Limb (tissue), 2 donors: ENCODE measurements at regions not wholly inside any gene's neighbourhood (a gene's known extent, or its start where the extent isn't known, plus 50 kb on each side); places are given as distances from the start of the nearest gene placed in this dataset.

Experiments
- DNase-seq, 2 donors: peaks; one replicate each; pipeline ENCODE4 v3.0.0-alpha.2; 2016; ENCODE audit errors: extremely low spot score in 2 of 2

DNA sequence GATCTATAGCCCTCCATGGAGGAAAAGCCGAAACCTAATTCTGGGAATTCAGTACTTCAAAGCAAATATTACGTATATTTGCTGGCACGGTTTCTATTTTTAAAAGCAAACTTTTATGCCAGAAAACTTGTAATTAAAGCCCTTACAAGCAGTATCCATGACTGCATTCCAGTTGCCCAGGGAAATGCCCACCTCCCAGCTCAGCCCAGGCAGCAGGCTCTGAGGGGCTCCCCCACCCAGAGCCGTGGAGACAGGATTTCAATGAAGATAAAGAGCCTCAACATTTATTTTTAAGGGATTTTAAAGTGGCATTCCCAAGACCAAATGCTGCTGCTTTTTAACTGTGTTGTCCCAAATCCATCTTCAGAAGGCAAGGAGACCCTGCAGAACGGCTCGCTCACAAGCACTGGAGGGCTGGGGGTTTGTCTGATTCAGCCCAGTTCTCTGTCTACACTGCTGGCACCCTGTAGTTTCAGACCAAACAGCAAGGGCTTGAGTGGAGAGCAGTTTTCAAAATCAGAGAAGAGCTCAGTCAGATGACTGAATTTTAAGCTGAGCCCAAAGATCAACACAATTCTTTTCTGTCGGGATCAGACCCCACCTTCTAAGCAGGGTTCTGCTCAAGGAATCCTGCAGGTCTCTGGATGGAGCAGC is 105.1 kb downstream of the KCNF1 start:
- peak in 1 of 2 donors; percentile 11 for DNase-seq

DNA sequence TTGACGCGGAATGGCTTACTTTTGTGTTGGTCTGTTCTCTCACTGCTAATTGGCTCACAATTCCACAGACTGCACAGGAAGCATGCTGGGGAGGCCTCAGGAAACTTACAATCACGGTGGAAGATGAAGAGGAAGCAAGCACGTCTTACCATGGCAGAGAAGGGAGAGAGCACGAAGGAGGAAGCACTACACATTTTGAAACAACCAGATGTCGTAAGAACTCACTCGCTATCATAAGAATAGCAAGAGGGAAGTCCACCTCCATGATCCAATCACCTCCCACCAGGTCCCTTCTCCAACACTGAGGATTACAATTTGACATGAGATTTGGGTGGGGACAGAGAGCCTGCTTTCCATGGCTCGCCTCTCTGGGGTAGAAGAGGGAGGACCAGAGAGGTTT is 106.2 kb downstream of the KCNF1 start:
- DNase-seq: peak in 1 of 2 donors; percentile 3

DNA sequence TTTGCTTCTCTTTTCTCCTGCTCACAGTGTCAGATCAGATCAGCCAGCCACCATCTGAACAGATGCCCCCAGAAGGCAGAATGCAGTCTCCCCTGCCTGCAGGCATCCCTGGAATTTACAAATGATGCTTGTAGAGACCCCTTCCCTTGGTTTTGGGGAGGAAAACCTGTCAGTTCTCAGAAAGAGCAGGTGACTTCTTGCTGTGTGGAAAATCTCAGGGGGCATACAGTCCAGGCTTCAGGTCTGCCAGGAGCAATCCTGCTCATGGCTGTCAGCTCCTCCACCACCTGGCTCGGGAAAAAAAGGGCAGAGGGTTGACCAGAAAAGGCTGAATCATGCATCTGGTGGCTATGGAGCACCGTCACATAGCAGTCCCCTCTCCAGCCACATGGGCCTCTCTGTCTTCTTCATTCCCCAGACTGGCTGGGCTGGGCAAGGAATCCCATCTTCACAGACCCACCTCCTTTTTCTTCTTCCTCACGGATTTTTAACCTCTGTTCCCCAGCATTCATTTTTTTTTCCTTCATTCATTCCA is 107.0 kb downstream of the KCNF1 start:
- DNase-seq: peak in 1 of 2 donors; percentile 8

DNA sequence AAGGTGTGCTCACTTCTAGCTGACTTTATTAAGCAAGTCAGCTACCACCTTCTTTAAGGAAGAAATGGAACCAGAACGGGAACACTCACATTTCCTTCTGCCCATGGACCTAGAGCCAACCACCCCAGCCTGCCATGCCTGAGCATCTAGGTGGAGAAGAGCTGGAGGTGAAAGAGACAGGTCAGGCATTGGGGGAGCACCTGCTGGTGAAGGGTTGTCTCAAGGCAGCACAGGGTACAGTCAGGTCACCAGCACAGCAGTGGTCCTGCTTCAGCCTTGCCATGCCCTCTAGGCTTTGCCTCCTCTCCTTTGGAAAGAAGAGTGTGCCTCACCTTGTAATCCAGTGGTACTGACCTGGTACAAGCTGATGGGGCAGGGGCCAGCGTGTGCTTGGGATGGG is 107.9 kb downstream of the KCNF1 start:
- DNase-seq: peak in 1 of 2 donors; percentile 17

DNA sequence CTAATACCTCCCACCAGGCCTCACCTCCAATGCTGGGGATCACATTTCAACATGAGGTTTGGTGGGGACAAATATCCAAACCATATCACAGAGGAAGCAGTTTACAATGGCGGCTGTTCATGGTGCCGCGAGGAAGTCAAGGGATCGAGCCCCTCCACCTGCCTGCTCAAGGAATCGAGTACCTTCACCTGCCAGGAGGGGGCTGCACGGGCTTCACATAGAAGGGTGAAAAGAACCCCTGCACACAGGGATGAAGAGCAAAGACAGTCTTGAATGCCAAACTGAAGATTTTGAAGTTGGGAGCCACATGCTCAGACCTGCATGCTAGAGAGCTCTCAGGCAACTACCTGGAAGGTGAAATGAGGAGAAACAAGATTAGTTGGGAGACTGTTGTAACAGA is 110.3 kb downstream of the KCNF1 start:
- DNase-seq: peak in 1 of 2 donors; percentile 14

DNA sequence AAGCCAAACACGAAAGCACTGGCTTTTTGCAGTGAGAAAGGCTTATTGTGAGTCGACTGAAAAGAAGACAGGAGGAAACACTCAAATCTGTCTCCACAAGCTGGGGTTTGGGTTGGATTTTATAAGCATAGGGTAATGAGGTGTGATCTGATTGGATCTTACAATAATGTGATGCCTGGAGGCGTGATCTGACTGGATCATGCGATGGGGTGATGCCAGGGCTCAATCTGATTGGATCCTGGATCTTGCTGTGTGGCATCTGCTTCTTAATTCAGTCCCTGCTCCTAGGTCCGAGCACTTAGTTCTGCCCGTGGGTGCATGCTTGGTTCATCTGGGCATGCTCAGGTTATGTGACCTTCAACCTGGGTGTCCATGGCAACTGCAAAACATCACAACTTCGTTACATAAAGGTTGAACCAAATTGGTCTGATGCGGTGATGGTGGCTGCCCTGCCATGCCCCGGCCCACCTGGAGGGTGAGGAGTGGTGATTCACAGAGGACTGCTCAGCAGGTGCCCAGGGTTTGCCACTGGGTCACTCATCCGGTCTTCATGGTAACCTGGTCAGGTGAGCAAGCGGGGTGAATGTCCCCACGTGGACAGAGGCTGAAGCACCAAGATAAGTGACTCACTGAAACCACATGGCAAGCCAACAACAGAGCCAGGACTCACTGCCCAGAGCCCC is 111.0 kb downstream of the KCNF1 start:
- DNase-seq: peak in 1 of 2 donors; percentile 9

DNA sequence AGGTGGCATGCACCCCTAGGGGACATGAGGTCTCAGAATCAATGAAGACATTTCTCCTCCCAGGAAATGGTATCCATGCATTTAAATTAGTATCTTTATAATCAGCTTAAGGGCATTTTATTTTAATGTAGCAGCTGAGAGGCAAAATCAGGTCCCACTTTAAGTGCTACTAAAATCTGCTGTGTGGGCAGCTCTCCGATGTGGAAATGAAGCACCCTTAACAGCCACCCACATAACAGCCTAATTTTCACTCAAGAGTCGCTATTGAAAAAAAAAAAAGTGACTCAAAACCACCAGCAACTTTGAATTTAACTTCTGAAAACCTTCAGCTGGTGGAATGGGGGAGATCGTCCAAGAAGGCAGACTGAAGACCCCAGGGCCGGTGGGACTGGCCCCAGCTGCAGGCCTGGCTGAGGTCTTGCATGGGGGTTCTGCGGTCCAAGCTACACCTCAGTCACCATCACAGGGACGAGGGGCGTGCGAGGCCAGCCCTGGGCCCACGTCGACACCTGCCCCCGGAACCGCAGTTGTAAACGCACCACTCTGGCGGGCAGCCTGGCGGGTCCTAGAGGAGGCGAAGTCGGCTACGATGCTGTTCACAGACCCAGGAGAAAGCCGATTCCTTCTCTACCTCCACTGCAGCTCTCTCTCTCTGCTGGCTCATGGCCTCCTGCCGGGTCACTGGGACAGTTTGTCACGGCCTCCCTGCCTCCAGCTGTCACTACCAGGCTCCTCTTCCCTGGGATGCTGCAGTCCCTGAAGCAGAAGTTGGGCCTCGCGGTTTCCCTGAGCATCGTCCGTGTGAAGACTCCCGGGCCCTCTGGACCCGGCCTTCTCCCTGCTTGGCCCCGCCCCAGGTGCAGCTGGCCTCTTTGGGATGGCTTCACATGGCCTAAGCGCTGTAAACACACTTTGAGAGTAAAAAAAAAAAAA is 111.9 kb downstream of the KCNF1 start:
- peak in 1 of 2 donors; percentile 21 for DNase-seq

DNA sequence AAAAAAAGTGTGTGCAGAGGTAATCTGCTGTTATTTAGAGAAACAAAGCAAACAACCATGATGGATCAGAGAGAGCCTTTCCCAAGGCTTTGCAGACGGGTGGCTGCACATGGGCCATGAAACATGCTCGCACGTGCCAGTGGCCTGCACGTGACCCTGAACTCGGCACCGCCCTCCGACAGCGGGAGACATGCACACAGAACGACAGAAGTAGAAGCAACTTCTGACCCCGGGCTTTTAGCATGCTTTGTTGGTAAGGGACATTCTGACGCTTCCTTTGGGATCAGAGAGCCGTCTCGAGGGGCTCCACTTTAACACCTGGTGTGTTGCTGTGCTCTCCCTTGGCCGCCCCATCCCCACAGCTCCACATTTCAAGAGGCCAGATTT is 112.5 kb downstream of the KCNF1 start:
- peak; percentile 35 to 48 for DNase-seq

DNA sequence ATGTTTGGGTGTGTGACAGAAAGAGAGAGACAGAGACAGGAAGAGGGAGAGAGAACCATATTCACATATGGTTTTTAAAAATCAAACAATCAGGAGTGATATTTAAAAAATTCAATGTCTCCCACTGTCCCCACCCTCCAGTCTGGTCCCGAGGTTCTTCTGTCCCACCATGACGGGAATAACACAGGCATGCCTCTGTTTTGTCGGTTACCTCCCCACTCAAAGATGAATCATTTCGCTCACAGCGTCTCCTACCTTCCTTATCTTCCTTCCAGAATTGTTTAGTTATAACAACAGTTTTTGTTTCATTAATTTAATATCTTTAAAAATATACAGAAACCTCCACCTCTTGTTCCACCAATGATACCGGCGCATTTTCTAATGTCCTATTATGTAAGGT is 113.0 kb downstream of the KCNF1 start:
- no peak for DNase-seq

DNA sequence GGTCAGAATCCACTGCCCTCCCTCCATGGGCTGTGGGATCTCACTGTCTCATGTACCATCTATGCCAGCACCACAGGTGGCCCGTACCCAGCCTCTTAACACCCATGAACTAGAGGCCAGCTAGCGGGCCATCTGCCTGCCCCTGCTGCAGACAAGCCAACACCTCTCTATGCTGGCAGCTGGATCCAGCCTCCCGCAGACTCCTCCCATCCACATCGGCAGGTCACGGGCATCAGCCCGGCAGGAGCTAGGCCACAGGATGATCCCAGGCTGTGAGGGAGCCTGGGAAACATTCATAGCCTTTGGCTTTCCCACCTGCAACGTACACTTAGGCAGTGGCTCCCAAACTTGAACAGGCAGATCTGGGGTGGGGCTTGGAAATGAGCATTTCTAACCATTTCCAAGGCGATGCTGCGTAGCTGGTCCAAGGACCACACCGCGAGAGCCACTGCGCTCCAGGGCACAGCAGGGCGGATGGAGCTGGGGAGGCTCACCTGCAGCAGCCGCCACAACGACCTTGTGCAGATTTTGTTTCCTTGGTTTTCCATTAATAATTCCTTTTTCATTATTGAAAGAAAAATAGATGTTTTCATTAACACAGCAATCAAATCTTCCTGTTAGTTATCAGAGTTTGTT is 114.7 kb downstream of the KCNF1 start:
- DNase-seq: peak in 1 of 2 donors; percentile 22

DNA sequence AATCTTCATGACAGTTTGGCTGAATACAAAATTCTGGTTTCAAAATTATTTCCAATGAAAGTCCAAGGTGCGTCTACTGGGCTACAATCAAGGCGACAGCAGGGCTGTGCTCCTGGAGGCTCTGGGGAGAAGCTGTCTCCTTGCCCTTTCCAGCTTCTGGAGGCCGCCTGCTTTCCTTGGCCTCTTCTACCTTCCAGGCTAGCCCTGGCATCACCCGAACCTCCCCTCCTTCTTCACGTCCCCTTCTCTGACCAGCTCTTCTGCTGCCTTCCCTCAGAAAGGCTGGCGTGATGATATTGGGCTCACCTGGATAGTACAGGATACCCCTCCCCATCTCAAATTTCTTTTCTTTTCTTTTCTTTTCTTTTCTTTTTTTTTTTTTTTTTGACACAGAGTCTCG is 115.5 kb downstream of the KCNF1 start:
- peak in 1 of 2 donors; percentile 6 for DNase-seq

DNA sequence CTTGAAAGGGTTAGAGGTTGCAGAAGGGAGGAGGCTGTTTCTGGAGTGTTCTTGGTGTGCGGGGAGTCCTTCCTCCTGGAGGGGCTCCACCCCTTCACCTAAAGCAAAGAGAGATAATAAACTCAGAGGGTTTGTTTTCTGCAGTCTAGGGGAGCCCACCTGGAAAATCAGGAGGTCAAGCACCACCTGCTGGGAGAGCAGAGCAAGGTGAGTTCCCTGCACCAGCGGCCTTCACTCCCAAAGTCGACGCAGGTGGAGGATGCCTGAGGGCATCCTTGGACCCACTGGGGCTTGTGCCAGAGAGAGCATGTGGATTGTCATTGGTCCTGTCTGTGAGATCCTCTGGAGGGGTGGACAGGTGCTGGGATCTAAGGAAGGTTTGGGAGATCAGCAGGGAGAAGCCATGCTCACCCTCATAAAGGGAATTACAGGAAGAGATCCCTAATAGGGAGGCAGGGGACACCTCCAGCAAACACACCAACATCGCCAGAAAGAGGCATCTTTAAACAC is 116.7 kb downstream of the KCNF1 start:
- peak in 1 of 2 donors; percentile 14 for DNase-seq

DNA sequence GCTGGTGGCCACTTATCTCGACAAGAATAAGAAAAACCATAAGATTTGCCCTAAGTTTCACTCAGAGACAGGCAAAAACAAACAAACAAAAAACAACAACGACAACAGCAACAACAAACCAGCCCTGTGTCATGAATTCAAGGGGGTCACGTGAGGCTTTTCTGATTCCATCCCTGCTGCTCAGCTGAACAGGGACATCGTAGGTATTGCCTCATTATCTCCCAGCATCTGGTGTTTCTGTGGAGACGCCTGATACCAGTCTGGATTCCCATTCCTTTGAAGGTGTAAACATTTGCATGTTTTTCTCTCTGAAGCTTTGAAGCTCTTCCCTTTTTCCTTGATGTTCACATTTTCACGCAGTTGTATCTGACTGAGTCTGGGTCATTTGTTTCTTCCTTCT is 117.4 kb downstream of the KCNF1 start:
- DNase-seq: no peak

DNA sequence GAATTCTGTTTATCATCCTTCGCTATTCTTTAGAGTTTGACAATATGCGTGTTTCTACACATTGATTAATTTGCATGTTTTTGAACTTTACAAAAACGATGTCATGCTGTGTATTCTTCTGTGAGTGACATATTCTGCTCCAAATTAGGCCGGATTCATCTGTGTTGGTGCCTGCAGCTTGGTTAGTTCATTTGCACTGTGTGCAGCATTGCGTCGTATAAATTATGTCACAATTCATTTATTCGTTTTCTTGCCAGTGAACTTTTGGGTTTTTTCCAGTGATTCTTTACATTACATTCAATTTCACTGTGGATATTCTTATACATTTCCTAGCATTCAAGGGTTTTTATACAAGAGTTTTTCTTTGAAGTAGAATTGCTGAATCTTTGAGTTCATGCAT is 118.3 kb downstream of the KCNF1 start:
- DNase-seq: no peak

DNA sequence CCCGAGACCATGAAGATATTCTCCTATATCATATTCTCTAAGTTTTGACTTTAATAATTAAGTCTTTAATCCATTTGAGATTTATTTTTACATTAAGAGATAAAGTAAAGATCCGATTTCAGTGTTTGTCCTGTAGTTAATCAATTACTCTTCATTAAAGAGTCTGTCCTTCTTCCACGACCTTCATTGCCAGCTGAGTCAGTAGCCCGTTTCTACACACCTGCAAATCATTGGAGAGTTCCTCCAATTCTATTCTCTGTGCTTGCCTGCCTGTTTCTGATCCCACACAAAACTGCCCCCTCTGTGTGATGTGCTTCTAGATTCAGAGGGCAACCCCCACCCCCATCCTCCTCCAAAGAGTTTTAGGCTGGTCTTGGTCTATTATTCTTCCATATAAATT is 119.2 kb downstream of the KCNF1 start:
- DNase-seq: no peak

DNA sequence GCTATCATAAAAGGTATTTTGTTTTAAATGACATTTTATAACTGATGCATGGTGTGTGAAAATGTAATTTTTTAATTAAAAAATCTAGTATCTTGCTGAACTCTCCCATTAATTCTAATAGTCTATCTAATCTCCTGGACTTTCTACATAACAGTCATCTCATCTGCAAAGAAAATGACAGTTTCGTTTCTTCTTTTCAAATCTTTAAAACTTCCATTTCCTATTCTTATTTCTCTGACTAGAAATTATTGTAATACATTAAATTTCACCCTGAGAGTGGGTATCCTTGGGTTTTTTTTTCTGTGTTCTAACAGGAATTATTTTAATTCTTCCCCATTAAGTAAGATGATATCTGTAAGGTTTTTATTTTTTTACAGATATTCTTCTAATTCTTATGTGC is 120.1 kb downstream of the KCNF1 start:
- no peak for DNase-seq

DNA sequence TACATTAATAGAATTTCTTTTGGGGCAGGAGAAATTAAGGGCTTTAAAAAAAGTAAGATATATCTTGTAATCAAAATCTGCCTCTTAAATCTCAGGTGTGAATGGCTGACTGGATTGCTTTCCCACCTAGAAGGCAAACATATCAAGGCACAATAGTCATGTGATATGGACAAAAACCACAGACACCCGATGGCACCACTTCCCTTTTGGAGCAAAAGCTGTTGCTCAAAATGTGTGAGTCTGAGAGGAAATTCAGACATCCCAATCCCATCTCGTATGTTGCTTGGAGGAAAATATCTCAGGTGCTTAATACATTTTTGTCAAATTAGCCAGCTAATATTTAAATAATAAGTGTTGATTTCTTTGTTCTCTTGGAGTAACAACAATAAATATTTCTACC is 120.7 kb downstream of the KCNF1 start:
- DNase-seq: no peak

DNA sequence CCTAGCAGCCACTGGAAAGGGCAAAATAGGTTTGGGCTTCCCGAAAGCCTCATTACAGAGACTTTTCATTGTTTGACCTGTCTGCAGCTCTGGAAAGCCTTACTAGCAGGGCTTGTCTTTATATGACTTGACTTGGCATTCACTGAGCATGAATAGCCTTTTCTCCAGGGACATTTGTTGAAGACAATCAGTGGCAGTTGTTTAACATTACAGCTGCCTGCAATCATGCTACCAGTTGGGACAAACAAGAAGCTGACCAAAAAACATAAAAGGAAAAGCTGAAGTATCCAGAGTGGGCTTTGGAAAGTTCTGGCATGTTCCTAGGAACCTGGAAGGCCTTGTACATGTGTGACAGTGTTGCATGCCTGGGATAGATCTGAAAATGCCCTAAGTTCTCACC is 121.4 kb downstream of the KCNF1 start:
- no peak for DNase-seq

DNA sequence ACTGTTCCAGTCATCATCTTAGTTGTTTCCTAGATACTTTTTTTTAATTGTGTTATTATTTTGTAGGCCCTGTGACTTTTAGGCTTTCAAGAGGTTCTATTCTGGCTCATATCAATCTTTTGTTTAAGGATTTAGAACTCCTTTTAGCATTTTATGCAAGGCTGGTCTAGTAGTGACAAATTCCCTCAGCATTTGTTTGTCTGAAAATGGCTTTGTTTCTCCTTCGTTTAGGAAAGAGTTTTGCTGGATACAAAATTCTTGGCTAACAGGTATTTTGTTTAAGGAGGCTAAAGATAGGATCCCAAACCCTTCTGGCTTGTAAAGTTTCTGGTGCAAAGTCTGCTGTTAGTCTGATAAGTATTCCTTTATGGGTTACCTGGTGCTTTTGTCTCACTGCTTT is 116.6 kb upstream of the SLC66A3 start:
- no peak for DNase-seq

DNA sequence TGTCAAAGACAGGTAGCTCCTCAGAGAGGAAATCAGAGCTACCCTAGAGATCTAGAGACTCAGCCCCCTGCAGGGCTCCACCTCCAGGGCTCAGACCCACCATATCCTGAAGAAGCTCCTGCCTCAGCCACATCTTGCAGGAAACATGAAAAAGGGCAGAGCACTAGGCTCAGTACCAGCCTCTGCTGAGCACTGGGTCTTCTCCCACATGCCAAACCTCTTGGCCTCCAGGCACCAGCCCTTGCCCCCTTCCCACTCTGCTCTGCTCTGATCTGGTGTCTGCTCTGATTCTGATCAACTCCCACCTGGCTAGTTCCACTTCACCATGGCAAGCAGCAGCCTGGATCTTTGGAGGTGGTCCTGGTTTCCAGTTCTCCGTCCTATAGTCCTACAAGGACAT is 114.3 kb upstream of the SLC66A3 start:
- no peak for DNase-seq

DNA sequence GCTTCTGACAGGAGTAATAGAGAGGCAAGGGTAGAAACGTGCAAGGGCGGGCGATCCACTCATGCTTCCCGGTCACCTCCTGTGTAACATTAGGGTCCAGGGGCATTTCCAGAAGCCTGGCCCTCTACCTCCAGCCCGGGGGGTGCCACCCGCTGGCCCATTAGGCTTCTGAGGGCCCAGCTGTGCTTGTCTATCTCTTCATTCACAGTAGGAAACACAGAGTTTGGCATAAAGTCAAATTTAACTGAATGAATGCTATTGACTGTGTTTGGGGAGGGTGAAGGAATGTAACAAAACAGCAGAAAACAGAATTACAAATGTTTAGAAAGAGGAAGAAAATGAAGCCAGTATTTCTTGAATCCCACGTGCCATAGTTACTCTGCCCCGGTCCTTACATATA is 112.4 kb upstream of the SLC66A3 start:
- no peak for DNase-seq
